Erythroblast (primary cell): ENCODE measurements at regions not wholly inside any gene's neighbourhood (a gene's known extent, or its start where the extent isn't known, plus 50 kb on each side); places are given as distances from the start of the nearest gene placed in this dataset.

Source experiments
- GATA1 ChIP-seq: IDR thresholded peaks from 2 replicates; pipeline ENCODE4 v1.6.1; 2011; ENCODE audit warnings: low read depth, mild to moderate bottlenecking, control low read depth, low read length, moderate library complexity
- POLR2A ChIP-seq: IDR thresholded peaks from 2 replicates; pipeline ENCODE4 v1.6.1; 2011; ENCODE audit warnings: mild to moderate bottlenecking, low read length

DNA sequence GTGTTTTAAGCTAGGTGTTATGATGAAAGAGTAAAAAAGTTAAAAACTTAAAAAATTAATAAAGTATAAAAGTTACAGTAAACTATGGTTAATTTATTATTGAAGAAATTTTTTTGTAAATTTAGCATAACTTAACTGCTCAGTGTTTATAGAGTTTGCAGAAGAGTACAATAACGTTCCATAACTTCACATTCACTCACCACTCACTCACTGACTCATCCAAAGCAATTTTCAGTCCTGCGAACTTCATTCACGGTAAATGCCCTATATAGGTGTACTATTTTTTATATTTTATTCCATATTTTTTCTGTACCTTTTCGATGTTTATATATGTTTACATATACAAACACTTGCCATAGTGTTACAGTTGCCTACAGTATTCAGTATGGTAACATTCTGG lies 694.8 kb upstream of the SLC39A10 start:
- TF ChIP-seq POLR2A (no peak), GATA1 (no peak)
